Muscle of back (tissue), 3 donors: ENCODE measurements at regions not wholly inside any gene's neighbourhood (a gene's known extent, or its start where the extent isn't known, plus 50 kb on each side); places are given as distances from the start of the nearest gene placed in this dataset.
"Not testable (repeated sequence)": the region's sequence is repeated elsewhere in the genome, so short reads cannot be mapped to it uniquely, and the experiment has no call there.

Source experiments
- DNase-seq, 3 donors: peaks; one replicate each; pipeline versions ENCODE4 v3.0.0 to v3.0.0-alpha.2; 2013

DNA sequence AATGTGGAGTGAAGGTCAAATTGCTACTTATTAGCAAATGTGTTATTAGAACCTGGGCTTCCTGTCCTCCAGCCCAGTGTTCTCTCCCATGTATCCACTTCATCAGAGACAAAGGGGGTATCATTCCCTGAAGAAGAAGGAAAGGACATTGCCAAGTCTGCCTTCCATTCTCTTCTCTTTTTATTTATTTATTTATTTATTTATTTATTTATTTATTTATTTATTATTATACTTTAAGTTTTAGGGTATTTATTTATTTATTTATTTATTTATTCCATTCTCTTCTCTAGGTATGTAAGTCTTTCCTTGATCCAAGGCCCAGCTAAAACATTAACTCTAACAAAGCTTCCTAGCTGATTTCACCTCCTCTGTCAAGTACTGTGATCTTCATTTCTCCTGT is 277.8 kb upstream of the DNAJC19 start:
- DNase-seq, result no peak

DNA sequence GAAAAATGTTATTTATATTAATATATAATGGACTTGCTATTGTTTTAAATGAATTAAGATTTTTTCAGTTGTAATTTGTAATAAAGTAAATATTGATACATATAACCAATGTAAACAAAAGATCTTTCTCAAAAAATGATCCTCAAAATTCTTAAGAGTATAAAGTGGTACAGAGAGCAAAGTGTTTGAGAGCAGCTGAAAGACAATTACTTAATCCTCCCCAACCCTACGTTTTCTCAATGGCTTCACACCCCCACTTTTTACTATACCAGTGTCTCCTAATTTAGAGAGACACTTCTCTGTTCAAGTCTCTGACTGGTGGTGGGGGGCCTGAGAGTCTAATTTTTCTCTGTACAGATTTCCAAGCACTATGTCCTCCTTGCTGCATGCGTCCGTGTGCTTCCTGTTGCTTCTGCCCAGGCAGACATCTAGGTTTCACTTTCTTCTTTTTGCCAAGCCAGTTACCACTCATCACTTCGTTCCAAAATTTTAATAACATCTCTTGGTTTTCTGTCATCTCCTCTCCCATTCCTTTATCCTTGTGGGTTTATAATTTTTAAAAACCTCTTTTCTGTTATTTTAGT is 276.3 kb upstream of the DNAJC19 start:
- DNase-seq, result no peak

DNA sequence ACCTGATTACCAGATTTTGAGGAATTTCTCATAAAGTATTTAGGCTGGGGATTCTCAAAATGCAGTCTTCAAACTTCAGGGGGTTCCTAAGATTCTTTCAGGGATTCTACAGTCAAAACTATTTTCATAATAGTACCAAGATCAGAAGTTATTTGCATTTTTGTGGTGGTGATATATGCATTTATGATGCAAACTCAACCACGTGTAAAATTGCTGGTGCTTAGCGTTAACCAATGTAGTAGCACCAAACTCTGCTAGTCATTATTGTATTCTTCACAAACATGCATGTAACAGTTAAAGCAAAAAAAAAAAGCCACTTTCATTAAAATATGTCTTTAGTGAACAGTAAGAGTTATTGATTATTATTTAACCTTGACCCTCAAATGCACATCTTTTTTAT is 274.9 kb upstream of the DNAJC19 start:
- DNase-seq, result no peak

DNA sequence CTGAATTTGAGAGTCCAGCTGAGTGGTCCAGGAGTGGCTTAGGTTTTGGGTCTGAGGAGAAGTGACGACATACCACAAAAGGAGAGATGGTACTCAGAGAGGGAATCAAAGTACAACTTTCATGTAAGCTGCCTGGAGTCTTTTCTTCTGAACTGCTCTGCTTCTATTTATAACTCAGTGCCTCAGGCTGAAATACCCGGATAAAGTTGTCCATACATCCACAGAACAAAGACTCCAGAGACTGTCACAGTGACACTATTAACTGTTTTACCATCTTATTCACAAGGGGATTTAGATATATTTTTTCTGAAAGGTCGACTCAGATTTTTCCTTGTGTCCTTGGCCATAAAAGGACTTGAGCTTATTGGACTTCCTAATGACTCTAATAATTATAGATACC is 264.3 kb upstream of the DNAJC19 start:
- no peak for DNase-seq

DNA sequence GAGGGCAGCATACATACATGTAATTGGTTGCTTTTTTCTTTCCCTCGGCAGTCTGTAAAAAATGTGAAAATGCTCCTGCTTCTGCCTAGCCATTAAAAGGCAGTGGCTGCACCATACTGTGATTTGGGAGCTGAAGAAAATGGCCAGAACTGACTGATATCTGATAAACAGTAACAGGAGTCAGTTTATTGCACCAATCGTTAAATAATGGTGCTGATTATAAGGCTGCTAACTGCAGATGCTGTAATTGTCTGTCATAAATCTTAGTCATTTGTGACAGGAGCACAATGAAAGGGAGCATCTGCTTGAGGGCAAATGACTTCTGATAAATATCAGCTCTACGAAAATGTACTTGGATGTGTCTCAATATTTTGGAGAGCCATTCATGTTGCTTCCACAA is 263.1 kb upstream of the DNAJC19 start:
- DNase-seq, result no peak

DNA sequence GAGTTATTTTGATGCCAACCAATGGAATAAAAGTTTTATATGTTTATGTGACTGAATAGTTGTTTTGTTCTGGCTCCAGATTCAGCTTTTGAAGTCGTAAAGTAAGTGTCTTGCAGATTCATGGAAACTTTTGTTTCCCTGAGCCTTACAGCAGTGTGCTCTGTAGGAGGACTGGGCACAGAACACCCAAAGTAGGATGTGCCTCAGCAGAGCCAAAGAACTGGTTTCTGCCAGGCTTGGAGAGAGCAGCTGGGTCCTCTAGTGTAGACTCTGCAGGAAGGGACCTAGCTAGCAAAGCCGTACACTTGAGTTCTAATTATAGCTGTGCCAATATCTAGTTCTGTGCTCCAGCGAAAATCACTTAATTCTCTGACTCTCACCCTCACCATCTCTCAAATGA is 261.2 kb upstream of the DNAJC19 start:
- no peak for DNase-seq

DNA sequence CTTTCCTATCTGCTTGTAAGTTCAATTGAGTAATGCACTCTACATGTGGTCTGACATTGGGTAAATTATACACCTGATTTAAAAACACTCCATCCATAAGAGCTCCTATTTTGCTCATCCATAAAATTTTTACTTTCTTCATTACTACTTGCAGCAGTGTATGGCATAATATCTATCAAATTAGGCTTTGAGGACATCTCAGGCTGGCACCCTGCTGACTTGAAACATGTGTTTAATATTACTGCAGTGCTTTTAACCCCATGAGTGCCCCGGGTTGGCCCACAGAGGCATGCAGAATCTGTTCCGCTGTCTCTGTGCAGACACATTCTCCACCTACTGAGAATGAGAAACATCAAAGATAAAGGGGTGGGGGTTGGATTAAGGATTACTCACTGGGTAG is 249.9 kb upstream of the DNAJC19 start:
- DNase-seq, result peak in 1 of 3 donors; percentile 0

DNA sequence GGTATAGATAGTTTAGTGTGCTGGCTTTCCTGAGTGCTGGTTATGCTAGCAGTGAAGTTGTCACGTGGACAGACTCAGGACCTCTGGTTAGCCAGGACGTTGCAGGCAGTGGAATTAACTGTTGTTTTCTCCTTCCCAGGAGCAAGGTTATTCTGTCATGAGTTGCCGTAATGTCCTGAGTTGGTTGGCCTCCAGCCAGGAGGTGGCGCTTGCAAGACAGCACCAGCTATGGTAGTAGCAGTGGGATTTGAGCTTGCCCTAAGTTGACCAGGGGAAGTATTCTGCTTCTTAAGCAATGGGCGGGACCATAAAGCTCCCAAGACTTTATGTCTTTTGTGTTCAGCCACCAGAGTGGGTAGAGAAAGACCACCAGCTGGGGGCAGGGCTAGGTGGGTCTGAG is 240.7 kb upstream of the DNAJC19 start:
- DNase-seq, result no peak

DNA sequence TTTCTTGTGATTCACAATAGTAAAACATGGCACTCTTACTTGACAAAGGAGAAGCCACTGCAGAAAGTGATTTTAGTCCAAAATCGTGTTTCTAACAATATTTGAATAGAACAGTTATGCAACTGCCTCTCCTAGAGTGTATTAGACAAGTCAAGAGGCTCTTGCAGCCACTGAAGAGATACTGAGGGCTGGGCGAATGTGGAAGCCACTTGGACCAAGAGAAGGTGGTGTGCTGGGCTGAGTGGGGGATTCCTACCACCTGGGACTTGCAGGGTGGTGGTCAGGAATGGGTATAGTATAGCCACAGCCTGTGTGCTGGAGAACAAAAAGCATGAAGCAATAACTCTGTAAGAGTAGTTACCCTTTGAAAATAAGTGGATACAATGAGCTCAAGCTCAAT is 223.8 kb upstream of the DNAJC19 start:
- no peak for DNase-seq

DNA sequence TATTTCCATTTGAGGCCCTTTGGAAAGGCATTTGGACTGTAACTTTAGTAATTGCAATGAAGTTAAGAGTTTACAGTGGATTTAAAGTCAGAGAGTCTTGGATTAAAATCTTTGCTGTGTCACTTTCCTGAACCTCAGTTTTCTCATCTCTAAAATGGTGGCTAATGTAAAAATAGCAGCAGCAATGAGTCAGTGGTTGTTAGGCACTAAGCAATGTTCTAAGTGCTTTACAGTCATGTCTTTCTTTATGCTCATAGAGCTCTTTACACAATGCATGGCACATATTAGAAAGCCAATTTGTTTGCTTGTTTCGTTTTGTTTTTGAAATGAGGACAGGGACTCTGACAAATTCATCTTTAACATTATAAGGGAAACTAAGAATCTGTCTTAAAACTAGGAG is 222.7 kb upstream of the DNAJC19 start:
- no peak for DNase-seq

DNA sequence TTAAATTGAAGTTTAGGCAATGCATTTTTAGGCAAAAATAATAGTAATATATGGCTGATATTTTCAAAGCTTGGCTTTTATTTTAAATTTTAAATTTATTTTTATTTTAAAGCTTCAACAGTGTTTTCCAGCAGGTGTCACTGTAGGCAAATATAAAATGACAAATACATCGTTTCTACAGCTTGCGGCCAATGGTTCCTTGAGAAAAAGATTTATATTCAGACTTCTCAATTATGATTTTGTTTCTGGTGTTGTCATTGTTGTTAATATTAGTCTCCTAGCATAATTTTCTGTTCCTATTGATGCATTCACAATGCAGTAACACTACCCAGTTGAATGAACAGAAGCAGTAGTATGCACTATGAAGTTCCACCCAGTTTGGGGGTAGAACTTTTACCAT is 220.7 kb upstream of the DNAJC19 start:
- DNase-seq, result peak; percentile 0 to 6 (median 5)

DNA sequence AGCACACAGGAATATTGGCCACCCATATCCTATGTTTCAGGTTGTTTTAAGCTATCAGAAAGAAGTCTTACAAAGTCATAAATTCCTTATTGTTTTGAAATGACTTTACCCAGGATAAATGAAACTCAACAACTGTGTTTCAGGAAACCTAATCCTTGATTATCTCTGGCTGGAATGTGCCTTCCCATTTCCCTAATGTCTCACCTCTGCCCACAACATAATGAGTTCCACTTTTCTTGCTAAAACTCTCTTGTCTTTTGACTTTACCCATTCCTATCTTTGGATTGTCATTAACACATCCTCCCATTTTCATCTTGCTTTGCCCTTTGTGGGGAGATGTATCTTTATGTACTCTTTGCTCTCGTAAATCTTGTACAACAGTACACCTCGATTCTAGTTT is 200.0 kb upstream of the DNAJC19 start:
- no peak for DNase-seq

DNA sequence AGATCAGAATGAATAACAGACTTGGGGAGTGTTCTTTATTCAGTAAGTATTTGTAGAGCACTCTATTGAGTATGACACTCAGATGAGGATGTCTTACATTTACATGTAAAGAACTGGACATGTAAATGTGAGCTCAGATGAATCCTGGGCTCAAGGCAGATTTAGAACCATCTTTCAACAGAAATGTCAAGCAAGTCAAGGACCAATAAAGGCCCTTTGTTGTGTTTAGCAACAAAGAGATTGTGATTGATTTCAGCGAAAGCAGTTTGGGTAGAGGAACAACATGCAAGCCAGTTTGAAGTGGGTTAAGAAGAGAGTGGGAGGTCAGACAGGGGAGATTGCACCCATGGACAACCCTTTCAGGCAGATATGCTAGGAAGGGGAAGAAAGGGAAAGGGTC is 194.2 kb upstream of the DNAJC19 start:
- no peak for DNase-seq

DNA sequence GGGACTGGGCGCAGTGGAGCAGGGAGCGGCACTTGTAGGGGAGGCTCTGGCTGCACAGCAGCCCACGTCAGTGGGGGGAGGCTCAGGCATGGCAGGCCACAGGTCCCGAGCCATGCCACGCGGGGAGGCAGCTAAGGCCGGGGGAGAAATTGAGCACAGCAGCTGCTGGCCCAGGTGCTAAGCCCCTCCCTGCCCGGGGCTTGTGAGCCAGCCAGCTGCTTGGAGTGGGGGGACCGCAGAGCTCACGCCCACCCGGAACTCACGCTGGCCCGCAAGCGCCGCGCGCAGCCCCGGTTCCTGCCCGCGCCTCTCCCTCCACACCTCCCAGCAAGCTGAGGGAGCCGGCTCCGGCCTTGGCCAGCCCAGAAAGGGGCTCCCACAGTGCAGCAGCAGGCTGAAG is 193.5 kb upstream of the DNAJC19 start:
- not testable (repeated sequence) for DNase-seq

DNA sequence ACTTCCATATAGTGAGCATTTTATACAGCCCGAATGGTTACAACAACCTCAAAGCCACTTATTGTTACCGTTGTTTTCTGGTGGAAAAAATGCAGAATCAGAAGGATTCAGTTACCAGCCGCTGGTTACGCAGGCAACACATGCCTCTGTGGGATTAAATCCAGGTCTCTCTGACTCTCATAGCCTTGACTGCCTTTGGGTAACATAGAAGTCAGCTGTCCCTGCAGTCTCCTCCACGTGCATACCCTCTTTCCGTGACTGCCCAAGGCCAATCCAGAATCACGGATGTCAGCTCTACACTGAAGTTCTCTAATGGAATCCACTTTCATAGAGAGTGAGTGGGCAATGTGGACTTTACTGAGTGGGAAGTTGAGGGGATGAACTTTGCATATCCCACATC is 189.5 kb upstream of the DNAJC19 start:
- DNase-seq, result no peak

DNA sequence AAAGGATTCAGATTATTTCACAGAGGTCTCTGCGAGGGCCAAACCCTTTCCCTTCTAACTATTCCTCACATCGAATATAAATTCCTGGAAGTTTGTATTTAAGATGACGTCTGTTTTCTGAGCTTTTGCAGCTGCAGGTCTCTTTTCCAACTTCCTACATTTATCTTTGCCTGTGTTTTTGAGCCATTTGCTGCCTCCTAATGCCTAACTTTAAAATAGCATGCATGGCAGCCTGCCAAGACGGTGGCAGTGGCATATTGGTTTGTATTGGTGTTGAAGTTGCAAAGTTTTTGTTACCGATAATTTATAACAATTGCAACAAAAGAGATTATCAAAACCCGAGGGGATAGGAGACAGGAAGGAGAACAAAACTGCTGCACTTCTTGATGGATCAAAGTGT is 187.1 kb upstream of the DNAJC19 start:
- DNase-seq, result peak; percentile 32 to 54 (median 32)

DNA sequence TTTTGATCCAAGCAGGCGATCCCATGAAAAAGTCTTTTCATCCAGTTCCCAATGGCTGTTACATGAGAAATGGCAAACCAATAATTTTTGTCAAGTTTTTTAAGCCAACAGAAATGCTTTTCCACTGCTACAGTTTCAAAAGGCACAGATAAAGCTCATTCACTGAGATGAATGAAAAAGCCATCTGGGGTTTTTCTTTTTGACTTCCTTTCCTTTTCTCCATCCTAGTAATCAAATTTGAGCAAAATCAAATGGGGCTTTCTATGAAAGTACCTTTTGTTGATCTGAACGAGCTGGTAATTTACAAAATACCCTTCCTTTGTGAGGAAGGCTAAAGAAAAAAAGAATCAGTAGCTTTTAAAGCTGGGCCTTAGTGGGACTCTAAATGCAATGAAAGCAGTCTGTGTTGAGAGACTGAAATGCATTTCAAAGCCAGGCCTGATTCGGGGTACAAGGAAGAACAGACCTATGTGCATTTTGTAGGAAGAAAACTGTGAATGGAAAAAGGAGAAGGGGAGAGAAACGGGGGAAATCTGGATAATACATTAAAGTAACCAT is 185.2 kb upstream of the DNAJC19 start:
- no peak for DNase-seq

DNA sequence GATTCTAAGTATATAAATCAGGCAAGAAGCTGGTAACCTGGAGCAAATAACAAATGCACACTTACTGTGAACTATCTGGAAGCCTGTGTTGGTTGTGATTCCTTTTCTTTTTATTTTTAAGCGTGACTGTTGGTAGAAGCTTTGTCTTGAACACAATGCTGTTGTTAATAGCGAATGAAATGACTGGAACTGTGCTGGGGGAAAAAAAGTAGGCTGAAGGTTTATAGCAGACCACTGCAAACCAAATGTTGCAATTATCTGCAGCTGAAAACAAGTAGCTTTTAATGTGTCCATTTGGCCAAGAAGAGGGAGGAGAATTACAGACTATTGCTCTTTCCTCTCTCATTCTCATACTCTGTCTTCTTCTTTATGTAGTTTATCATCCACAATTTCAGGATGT is 184.5 kb upstream of the DNAJC19 start:
- DNase-seq, result no peak

DNA sequence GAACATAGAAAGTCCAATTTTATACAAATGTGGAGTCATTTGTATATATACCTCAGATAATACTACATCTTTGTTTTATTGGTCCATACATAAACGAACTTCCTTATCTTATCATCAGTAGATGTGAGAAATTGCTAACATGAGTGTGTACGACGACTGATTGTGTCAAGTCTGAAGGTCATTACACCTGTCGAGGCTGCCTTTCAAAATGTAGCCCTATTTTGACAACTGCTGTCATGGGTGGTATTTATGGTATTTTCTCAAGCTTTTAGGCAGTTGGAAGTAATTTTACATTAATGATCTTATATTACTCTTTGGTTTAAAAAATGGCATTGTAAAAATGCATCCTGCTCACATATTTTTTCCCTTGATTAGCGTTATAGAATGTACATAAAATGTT is 183.7 kb upstream of the DNAJC19 start:
- DNase-seq, result no peak

DNA sequence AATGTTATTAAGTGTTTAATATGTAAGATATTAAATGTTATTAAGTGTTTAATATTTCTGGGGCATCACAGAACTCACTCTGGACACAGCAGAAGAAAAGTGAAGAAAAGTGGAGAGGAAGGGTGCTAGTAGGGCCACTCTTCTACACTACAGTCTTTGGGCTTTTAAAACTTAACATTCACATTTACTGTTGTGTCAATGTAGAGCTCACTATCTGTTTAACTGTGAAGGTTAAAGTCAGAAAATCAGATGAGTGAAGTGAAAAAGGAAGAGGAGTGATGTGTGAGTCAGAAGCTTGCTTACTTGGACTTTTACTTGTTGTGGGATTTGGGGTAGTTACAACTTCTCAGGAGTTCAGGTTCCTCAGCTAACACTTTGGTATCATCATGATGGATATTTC is 145.3 kb upstream of the DNAJC19 start:
- DNase-seq, result no peak

DNA sequence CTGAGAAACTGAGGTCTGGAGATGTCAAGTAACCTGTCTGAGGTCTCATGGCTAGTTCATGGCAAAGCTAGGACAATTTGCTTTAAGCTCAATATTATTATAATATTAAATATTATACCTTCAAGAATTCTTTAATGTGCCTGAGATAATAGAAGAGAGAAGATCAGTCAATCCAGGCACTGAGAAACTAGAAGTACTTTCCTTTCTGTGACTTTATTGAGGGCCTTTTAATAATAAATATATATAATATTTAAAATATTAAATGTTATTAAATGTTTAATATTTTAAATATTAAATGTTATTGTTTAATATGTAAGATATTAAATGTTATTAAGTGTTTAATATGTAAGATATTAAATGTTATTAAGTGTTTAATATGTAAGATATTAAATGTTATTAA is 144.3 kb upstream of the DNAJC19 start:
- no peak for DNase-seq

DNA sequence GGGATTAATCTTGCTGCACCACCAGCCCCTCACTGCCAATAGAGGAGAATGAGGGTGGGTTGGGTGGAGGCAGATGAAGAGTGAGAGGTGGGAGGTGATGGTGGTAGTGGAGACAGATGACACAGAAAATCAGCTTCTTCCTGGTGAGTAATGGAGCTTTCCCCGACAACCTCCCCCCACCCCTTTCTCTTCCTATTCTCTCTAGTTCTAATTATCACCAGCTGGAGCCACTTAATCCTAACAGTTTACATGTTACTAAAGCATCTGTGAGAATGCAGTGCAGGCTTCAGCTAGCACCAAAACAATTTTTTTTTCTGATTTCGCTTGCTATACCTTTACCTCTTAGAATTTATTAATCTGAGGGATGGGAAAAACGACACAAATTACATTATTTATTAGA is 116.1 kb upstream of the DNAJC19 start:
- no peak for DNase-seq

DNA sequence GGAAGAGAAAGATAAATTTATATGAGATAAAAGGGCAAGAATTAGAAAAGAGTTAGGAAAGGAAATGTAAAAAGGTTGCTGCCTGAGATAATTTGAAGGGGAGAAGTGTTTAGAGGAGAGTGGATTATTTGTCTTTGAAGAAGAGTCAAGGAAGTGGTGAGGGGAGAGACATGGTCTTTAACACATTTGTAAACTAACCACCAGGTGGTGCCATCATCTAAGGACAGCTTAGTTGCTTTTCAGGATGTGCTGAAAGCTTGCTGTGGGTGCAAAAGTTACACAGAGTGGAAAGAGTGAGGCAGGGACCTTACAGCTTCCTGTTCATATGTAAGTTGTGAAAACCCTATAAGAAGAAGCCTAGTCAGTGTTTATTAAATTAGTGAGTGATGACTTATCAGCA is 114.1 kb upstream of the DNAJC19 start:
- no peak for DNase-seq

DNA sequence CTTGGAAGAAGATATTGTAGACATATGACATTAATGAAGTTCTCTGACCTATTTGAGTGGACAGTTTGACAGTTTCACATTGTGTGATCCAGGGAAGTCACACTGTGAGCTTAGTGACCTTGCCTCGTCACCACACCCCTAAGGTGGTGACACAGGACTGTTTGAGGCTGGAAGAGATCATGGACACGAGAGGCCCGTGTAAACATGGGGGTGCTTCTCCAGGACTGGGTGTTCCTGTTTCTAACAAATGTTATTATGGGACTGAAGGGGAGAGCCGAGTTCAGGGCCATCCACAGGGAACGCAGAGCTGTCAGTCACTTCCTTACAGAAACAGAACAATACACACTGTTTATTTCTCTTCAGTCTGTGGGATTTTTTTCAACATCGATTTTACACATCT is 96.5 kb upstream of the DNAJC19 start:
- DNase-seq, result no peak

DNA sequence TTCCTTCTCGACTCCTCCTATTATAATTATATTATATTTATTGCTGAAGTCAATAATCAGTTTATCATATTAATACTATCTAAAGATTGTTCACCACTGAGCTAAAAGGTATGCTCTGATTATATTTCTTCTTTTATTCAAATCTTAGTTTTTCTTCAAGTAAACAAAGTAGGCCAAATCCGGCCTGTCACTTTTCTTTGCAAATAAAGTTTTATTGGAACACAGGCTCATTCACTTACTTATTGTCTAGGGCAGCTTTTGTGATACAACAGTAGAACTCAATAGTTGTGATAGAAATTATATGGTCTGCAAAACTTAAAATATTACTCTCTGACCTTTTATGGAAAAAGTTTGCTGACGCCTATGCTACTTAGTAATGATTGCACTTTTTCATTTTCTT is 92.4 kb upstream of the DNAJC19 start:
- no peak for DNase-seq
